SK-MEL-5 (cell line): ENCODE measurements at regions not wholly inside any gene's neighbourhood (a gene's known extent, or its start where the extent isn't known, plus 50 kb on each side); places are given as distances from the start of the nearest gene placed in this dataset.
"Not testable (repeated sequence)": the region's sequence is repeated elsewhere in the genome, so short reads cannot be mapped to it uniquely, and the experiment has no call there.

Experiments
- DNase-seq: peaks from one replicate; pipeline ENCODE4 v3.0.0-alpha.2; 2016; ENCODE audit warnings: low read depth, low spot score
- in situ Hi-C: cut with HindIII; loops from 2 replicates; pipeline ENCODE4 v1.10.0; 2016; ENCODE audit warnings: low sequenced_read_pairs, high pct_unique_total_duplicates, low pct_unique_long_range_greater_than_20kb

GRCh38 chr4:84243685-84244084 lies 255.4 kb downstream of the NKX6-1 start:
- in situ Hi-C loops = no loop called here
- no peak for DNase-seq

- no peak for DNase-seq
- in situ Hi-C loops = no loop called here
These were observed 259.7 kb downstream of the NKX6-1 start for GRCh38 chr4:84239278-84239845.

DNA sequence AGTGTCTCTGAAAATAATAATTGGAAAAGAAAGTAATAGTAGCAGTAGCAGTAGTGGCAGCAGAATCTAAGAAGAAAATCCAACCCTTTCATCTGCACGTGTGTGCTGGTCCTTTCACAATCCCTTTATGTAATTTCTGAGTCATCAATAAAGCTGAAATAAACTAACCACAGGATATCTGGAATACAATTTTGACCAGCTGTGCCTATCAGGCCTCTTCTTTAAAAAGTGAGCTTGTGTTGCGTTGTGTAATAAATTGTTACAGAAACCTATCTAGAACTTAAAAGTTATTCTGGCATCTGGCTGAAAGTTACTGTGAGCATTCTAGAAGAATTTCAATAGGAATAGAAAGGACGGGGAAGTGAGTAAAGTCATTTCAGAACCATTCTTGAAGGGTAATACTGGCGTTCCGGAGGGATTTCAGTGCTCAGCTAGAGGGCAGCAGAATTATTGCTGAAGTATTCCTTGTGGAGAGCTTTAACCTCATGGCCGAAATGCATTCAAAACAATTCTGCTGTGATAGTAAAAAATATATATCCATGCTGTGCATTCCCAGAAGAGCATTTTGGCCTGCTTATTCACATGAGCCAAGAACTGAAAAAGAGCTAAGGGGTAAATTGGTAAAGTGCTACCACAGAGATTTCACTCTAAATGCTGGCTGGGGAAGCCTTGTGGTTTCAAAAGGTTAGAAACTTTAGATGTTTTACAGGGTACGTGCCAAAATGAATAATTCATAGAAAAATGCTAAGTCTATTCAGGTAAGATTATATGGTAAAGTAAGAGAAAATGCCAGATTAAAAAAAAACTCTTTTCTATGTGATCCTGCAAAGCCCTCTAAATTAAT lies 260.6 kb downstream of the NKX6-1 start:
- in situ Hi-C loops = no loop called here
- peak; percentile 8 for DNase-seq

- in situ Hi-C loops = no loop called here
- DNase-seq = no peak
These were observed 262.1 kb downstream of the NKX6-1 start for GRCh38 chr4:84237008-84237407.

DNA sequence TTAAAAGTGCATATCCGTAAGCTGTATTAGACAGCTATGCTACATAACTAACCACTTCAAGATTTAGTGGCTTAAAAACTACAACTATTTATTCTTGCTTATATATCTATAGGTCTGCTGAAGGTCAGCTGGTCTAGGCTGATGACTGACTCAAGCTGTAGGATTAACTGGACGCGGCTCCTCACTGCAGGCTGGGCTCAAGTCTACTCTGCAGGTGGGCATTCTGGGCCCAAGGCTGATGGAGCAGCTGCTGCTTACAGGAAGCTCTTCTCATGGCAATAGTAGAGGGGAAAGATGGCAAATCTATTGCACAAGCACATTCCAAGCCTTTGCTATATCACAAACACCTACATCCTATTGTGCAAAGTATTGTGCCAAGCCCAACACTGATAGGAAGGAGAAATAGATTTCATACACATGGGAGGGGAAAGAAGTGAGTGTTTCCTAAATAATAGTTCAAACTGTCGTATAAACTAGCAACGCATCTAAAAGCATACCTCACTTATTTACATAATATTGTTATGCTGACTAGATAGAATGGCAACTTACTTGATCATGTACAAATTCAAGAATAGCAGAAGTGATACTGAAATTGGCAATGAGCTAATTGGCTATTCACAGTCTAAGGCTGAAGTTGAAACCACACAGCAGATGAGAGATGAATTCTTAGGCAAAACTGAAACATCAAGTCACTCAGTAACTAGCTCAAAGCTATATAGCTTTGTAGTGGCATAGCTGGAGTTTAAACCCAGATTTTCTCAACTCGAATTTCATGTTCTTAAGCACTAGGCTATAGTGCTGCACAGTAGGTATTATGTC lies 263.8 kb downstream of the NKX6-1 start:
- no peak for DNase-seq
- in situ Hi-C loops = no loop called here

GRCh38 chr4:84232309-84233095 lies 266.6 kb downstream of the NKX6-1 start:
- in situ Hi-C loops = no loop called here
- DNase-seq = no peak

- no peak for DNase-seq
- in situ Hi-C loops = no loop called here
These were observed 267.5 kb downstream of the NKX6-1 start for GRCh38 chr4:84231539-84232055.

DNA sequence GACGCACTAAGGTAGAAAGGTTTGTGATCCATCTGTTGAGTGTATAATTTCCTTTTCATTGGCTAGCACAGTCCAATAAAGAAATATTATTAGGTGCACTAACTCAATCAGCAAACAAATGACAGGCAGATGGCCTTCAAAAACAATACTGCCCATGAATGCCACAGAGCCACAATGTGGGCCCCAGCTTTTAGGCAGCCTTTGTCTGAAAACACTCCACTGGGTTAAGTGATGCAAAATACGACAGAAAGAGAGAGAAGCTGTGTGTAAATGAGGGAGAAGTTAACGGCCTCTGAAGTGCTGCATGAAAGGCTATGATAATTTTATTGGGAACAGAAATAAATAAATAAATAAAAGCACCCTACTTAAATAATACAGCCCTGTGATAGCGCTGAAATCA lies 274.6 kb downstream of the NKX6-1 start:
- no peak for DNase-seq

GRCh38 chr4:84221704-84222103 lies 277.4 kb downstream of the NKX6-1 start:
- in situ Hi-C loops = no loop called here
- no peak for DNase-seq

More for the DNA sequence above, 274.6 kb downstream of the NKX6-1 start:
- in situ Hi-C loops = no loop called here

- in situ Hi-C loops = no loop called here
- DNase-seq = no peak
These were observed 278.1 kb downstream of the NKX6-1 start for GRCh38 chr4:84220990-84221389.

GRCh38 chr4:84219656-84220055 lies 279.4 kb downstream of the NKX6-1 start:
- DNase-seq = no peak
- in situ Hi-C loops = no loop called here

DNA sequence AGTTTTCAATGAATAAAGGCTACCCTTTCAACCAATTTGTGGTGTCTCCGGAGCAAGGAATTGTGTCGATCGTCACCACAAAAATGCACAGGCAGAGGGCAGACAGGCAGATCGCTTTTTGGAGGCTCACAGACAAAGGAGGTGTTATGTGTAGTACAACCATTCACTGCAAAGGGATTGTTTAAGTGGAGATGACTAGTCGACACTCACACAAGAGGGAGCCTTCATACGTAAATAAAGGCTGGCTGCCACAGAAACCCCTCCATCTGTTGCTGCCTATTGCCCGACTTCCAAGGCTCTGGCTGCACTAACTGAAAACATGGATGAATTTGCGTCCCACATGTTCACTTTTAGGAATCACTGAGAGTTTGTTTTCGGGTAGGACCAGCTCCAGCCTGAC lies 281.1 kb downstream of the NKX6-1 start:
- in situ Hi-C loops = no loop called here
- peak; percentile 89 for DNase-seq

- in situ Hi-C loops = no loop called here
- DNase-seq = no peak
These were observed 283.9 kb downstream of the NKX6-1 start for GRCh38 chr4:84215217-84215616.

DNA sequence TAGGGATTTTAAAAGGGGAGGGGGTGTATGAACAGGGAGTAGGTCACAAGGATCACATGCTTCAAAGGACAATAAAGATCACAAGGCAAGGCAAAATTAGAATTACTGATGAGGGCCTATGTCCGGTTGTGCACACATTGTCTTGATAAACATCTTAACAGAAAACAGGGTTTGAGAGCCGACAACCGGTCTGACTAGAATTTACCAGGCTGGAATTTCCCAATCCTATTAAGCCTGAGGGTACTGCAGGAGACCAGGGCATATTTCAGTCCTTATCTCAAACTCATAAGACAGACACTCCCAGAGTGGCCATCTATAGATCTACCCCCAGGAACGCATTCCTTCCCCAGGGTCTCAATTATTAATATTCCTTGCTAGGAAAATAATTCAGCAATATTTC lies 292.9 kb downstream of the NKX6-1 start:
- in situ Hi-C loops, DNase-seq: not testable (repeated sequence)

- no peak for DNase-seq
- in situ Hi-C loops = no loop called here
These were observed 309.9 kb downstream of the NKX6-1 start for GRCh38 chr4:84189144-84189543.

- no peak for DNase-seq
- in situ Hi-C loops = no loop called here
These were observed 319.7 kb downstream of the NKX6-1 start for GRCh38 chr4:84179409-84179808.

GRCh38 chr4:84177831-84178542 lies 321.1 kb downstream of the NKX6-1 start:
- in situ Hi-C loops = no loop called here
- DNase-seq = no peak
